ENCODE measurements at regions not wholly inside any gene's neighbourhood (a gene's known extent, or its start where the extent isn't known, plus 50 kb on each side); places are given as distances from the start of the nearest gene placed in this dataset.

- H3K27me3 Mint-ChIP-seq (ENCODE audit: low read depth) = peaks cover 1% of the 10 kb centered on the region; the same call in 1 of the 2 replicates
- H2BK5ac ChIP-seq (ENCODE audit: insufficient read length, low read length) = no peak overlapping the region
Observed at GRCh38 chr10:42921951-42922350, 139.4 kb downstream of the BMS1 start.

More at GRCh38 chr10:42921951-42922350, 139.4 kb downstream of the BMS1 start:
- no peaks in the 10 kb centered on the region for H4K20me1 ChIP-seq (ENCODE audit: control insufficient read depth, insufficient read depth, insufficient read length)
- peaks cover 10 to 16% of the 10 kb centered on the region in 2 experiments for H3K9me3 Mint-ChIP-seq
- no peak overlapping the region for H3K4ac ChIP-seq (ENCODE audit: low read depth, low read length)
- H2BK15ac ChIP-seq (ENCODE audit: low read depth, low read length) = no peak overlapping the region
- no peak overlapping the region for H2AFZ ChIP-seq (ENCODE audit: low read length)
- no peak overlapping the region for H3K18ac ChIP-seq (ENCODE audit: insufficient read length, low read depth, low read length)
- H3K4me1 ChIP-seq (ENCODE audit: insufficient read depth, low read length) = peaks cover 2% of the 10 kb centered on the region
- no peak overlapping the region for H3K4me3 Mint-ChIP-seq
- no peaks in the 10 kb centered on the region for H3K23me2 ChIP-seq (ENCODE audit: insufficient read length, low read depth, low read length, poor library complexity, severe bottlenecking)
- no peak overlapping the region for H3K27ac ChIP-seq (ENCODE audit: insufficient read length, low read depth, low read length)
- no peak overlapping the region for H3K27ac Mint-ChIP-seq
- peaks cover 0 to 9% (median 6%) of the 10 kb centered on the region in 3 experiments; a peak in 5 of 7 replicates for H3K36me3 Mint-ChIP-seq (ENCODE audit: insufficient read depth in 1 of 3, low read depth in 3 of 3)
- H3K4me2 ChIP-seq (ENCODE audit: insufficient read depth, insufficient read length, low read length) = no peak overlapping the region
- no CpG with 5 or more reads among the region's 2 CpGs for WGBS (ENCODE audit: extremely low coverage, insufficient read length, low lambda C conversion rate)
- H2BK120ac ChIP-seq (ENCODE audit: low read depth, low read length, poor library complexity, severe bottlenecking) = no peak overlapping the region
- H3K56ac ChIP-seq (ENCODE audit: insufficient read length, low read depth, low read length) = no peak overlapping the region
- H3K4me1 Mint-ChIP-seq = peaks cover 18 to 22% of the 10 kb centered on the region in 2 experiments
- no peak overlapping the region for H3K9ac ChIP-seq (ENCODE audit: extremely low read depth, insufficient read length, low read length)
- H3K14ac ChIP-seq (ENCODE audit: insufficient read depth, low read length) = no peak overlapping the region
- H3T11ph ChIP-seq (ENCODE audit: low read length) = no peak overlapping the region
- no peak overlapping the region for H4K8ac ChIP-seq (replicated peaks; ENCODE audit: insufficient read length, low read depth, low read length)
- H2BK12ac ChIP-seq (ENCODE audit: insufficient read length, low read depth, low read length) = no peak overlapping the region
- DNase-seq = no peak
- no peak for TF ChIP-seq CTCF (conservative IDR thresholded peaks at IDR 0.05)
- H3K27me3 ChIP-seq (ENCODE audit: insufficient read depth, low read length) = no peaks in the 10 kb centered on the region
- no peak overlapping the region for H4K91ac ChIP-seq (ENCODE audit: insufficient read length, low read depth, low read length)
- H3K23ac ChIP-seq (ENCODE audit: insufficient read length, low read depth, low read length) = no peak overlapping the region
- no peak overlapping the region for H4K5ac ChIP-seq (ENCODE audit: insufficient read length, low read depth, low read length)
- no peaks in the 10 kb centered on the region for H3K9me3 ChIP-seq (ENCODE audit: control insufficient read depth, low read depth, low read length)
- no peaks in the 10 kb centered on the region for H3K79me1 ChIP-seq (ENCODE audit: insufficient read depth, low read depth, low read length, poor library complexity, severe bottlenecking)
- no peak overlapping the region for H2BK20ac ChIP-seq (ENCODE audit: low read depth, low read length, poor library complexity, severe bottlenecking)
- no peaks in the 10 kb centered on the region for H3K79me2 ChIP-seq (ENCODE audit: insufficient read depth, low read length)
- H2AK5ac ChIP-seq (ENCODE audit: insufficient read length, low read length) = no peak overlapping the region

All from H9 (cell line).